HG02852 (cell line): ENCODE measurements at regions not wholly inside any gene's neighbourhood (a gene's known extent, or its start where the extent isn't known, plus 50 kb on each side); places are given as distances from the start of the nearest gene placed in this dataset.
"Not testable (repeated sequence)": the region's sequence is repeated elsewhere in the genome, so short reads cannot be mapped to it uniquely, and the experiment has no call there.

ENCODE experiments used
- ATAC-seq: cut with Tn5 transposase; IDR thresholded peaks from one replicate; pipeline ENCODE4 v1.9.1; 2021; ENCODE audit warnings: mild to moderate bottlenecking, moderate library complexity; ENCODE audit not compliant: unreplicated experiment

DNA sequence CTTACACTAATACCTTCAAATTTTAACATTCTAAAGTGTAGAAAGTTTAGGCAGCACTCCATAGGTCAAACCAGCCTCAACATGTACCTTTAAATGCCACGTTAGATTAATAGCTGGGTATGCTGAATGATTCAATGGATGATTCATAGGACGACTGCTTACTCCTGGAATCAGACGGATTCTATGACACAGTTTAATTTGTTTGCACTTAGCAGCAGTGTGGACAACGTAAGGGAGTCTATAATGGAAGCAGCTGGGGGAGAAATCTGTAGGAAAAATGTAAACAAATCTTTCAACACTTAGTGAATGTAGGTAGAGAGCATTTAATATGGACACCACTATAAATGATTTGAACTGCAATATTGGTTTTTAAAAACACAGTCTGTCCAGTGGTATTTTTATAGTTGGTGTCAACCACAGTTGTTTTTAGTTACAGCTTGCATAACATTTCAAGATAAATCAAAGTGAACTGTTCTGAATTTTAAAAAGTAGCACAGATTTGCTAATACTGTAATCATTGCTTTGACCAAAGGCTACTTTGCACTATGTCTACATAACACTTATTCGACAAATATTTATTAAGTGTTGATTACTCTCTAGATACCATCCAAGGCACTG, 701.5 kb upstream of the MEF2C start:
- no peak for ATAC-seq

DNA sequence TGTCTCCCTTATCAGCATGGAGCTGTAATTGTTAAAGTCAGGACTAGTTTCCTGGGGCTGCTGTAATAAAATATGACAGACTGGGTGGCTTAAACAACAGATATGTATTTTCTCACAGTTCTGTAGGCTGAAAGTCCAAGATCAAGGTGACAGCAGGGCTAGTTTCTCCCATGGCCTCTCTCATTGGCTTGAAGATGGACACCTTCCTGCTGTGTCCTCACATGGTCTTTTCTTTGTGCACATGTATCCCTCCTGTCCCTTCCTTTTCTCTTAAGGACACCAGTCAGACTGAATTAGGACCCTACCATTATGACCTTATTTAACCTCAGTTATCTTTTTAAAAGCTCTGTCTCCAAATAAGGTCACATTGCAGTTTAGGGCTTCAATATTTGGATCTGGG, 700.5 kb upstream of the MEF2C start:
- no peak for ATAC-seq

- no peak for ATAC-seq
Observed at GRCh38 chr5:89582768-89583339, 699.9 kb upstream of the MEF2C start.

DNA sequence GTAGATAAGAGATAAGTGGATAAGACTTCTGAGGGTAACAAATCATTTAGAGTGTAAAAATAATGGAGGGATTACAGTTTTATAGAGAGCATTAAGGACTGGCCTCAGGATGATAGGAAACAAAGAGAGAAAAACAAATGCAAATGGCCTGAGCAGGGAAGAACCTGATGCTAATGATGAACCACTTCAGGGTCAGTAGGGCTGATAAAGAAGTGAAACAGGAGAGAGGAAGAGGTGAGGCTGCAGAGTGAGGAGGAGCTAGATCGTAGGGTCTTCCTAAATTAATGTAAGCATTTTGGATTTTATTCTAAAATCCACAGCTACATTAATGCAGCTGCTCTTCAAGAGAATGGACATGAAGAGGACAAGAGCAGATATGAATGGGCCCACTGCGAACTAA, 698.0 kb upstream of the MEF2C start:
- no peak for ATAC-seq

DNA sequence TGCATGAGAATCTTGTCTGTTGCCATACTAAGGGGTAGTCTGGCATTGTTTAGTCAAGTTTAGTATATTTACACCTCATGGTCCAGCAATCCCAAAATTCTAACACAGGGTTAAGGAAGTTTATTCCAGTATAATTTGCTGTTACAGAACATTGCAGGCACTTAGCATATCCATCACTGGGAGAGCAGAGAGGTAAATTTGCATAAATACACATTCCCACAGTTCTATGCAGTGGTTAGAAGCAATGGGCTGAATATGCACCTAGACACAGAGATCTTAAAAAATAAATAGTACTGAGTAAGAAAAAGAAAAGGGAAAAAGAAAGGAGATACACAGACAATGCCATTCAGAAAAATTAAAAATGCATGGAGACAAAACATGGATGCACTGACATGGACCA, 692.3 kb upstream of the MEF2C start:
- ATAC-seq, result no peak

GRCh38 chr5:89573345-89573744, 690.4 kb upstream of the MEF2C start:
- ATAC-seq, result no peak

GRCh38 chr5:89572696-89573095, 689.7 kb upstream of the MEF2C start:
- no peak for ATAC-seq

DNA sequence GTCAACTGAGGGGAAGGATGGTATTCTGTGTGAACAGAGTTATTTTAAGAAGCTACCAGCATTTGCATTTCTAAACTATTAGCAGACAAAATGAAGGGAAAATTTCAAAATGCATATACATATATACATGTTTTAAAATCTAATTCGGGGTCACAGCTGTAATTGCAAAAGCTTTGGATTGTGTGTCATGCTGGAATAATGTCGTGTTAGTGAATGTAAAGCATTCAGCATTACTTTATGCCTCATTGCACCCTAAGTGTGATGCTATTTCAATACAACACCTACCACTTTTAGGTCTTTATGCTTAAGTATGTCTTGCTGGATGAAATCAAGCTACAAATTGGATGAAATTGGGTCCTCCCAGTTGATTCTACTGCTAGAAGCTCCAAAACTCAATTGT, 687.6 kb upstream of the MEF2C start:
- ATAC-seq, result no peak

DNA sequence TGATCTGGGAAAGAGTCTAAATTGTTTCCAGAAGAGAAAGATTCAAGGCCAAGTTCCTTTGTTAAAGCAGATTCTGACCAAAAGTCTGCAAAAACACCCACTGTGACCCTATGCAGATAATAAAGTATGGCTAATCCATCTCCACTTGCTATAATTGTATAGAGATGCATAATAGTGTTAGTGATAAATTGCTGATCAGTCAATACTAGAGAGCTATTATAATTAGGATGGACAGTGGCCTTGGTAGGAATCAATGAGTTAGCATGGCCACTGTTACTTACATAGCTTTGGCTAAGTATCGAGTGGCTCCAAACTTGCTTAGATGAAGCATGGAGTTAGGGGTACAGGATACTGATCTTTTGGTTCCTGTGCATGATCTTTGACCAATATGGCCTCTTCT, 683.4 kb upstream of the MEF2C start:
- no peak for ATAC-seq

- ATAC-seq, result no peak
Observed at GRCh38 chr5:89560696-89561095, 677.7 kb upstream of the MEF2C start.

GRCh38 chr5:89556215-89556913, 673.4 kb upstream of the MEF2C start:
- ATAC-seq, result no peak

DNA sequence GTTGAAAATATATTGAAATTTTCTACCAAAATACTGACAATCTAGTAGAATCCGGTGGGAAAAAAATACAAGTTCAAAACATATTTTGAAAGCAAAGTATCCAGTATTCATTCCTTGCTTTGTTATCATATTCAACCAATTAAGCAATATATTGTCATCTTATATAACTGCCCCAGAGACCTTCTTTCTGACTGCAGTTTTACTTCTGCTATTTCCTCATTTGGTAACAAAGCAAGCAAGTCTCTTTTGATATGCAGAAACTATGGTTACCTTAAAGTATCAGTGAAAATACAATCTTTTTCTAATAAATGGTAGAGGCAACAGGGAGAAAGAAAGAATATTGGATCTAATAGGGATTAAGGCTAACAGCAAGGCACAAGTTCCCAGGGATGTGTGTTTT, 663.7 kb upstream of the MEF2C start:
- no peak for ATAC-seq

- ATAC-seq, result no peak
Observed at GRCh38 chr5:89545626-89546025, 662.6 kb upstream of the MEF2C start.

GRCh38 chr5:89545076-89545475, 662.1 kb upstream of the MEF2C start:
- ATAC-seq, result no peak

- ATAC-seq, result no peak
Observed at GRCh38 chr5:89542736-89543135, 659.8 kb upstream of the MEF2C start.

GRCh38 chr5:89537800-89538199, 654.8 kb upstream of the MEF2C start:
- no peak for ATAC-seq

- ATAC-seq, result no peak
Observed at GRCh38 chr5:89536020-89536419, 653.0 kb upstream of the MEF2C start.

- no peak for ATAC-seq
Observed at GRCh38 chr5:89535411-89535810, 652.4 kb upstream of the MEF2C start.

DNA sequence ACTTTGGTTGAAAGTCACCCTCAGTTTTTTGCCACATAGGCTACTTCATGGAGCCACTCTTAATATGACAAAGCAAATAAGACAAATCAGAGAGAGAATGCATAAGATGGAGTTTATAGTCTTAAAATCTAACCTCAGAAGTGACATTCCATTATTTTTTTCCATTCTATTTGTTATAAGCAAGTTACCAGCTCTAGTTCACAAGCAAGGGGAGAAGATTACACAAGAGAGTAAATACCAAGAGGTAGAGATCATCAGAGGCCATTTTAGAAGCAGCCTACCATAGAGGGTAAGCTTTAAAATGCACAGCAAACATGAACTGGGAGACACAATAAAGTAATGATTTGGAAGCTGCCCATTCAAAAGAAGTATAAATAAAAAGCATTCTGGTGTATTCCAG, 651.3 kb upstream of the MEF2C start:
- no peak for ATAC-seq

- ATAC-seq, result no peak
Observed at GRCh38 chr5:89524785-89525184, 641.8 kb upstream of the MEF2C start.

- ATAC-seq, result not testable (repeated sequence)
Observed at GRCh38 chr5:89523867-89524266, 640.9 kb upstream of the MEF2C start.

GRCh38 chr5:89520771-89521170, 637.8 kb upstream of the MEF2C start:
- ATAC-seq, result no peak
